ENCODE measurements at regions not wholly inside any gene's neighbourhood (a gene's known extent, or its start where the extent isn't known, plus 50 kb on each side); places are given as distances from the start of the nearest gene placed in this dataset.

GRCh38 chr1:190615818-190616217 lies 138.2 kb upstream of the BRINP3 start:
- H3K27me3 ChIP-seq: no peaks in the 10 kb centered on the region
- intact Hi-C loops (cut with DNase I): no loop called here
- H3K4me3 ChIP-seq: no peak overlapping the region
- no peak for TF ChIP-seq POLR2AphosphoS5 (IDR thresholded peaks at IDR 0.05; ENCODE audit: insufficient read depth in 1 of 2, low read depth in 1 of 2)
- TF ChIP-seq POLR2A (IDR thresholded peaks at IDR 0.05): no peak
- TF ChIP-seq CTCF (IDR thresholded peaks at IDR 0.05): no peak
- H3K4me1 ChIP-seq: no peaks in the 10 kb centered on the region
- H3K27ac ChIP-seq: no peak overlapping the region
- no peaks in the 10 kb centered on the region for H3K9me3 ChIP-seq
- H3K36me3 ChIP-seq: no peaks in the 10 kb centered on the region
- no peak for DNase-seq (ENCODE audit: extremely low spot score in 2 of 2)

GRCh38 chr1:190616235-190616634 lies 138.6 kb upstream of the BRINP3 start:
- Histone ChIP-seq H3K4me3 (no peak overlapping the region), H3K9me3 (no peaks in the 10 kb centered on the region), H3K27ac (no peak overlapping the region), H3K36me3 (no peaks in the 10 kb centered on the region), H3K4me1 (no peaks in the 10 kb centered on the region), H3K27me3 (no peaks in the 10 kb centered on the region)
- TF ChIP-seq POLR2AphosphoS5 (IDR thresholded peaks at IDR 0.05; ENCODE audit: insufficient read depth in 1 of 2, low read depth in 1 of 2) (no peak), CTCF (IDR thresholded peaks at IDR 0.05) (no peak), POLR2A (IDR thresholded peaks at IDR 0.05) (no peak)
- DNase-seq (ENCODE audit: extremely low spot score in 2 of 2): no peak
- intact Hi-C loops (cut with DNase I): no loop called here

GRCh38 chr1:190619724-190620123 lies 142.1 kb upstream of the BRINP3 start:
- H3K36me3 ChIP-seq: no peaks in the 10 kb centered on the region
- intact Hi-C loops (cut with DNase I): no loop called here
- no peak for DNase-seq (ENCODE audit: extremely low spot score in 2 of 2)
- no peaks in the 10 kb centered on the region for H3K9me3 ChIP-seq
- H3K27ac ChIP-seq: no peak overlapping the region
- TF ChIP-seq POLR2A (IDR thresholded peaks at IDR 0.05): no peak
- TF ChIP-seq POLR2AphosphoS5 (IDR thresholded peaks at IDR 0.05; ENCODE audit: insufficient read depth in 1 of 2, low read depth in 1 of 2): no peak
- TF ChIP-seq CTCF (IDR thresholded peaks at IDR 0.05): no peak
- no peaks in the 10 kb centered on the region for H3K27me3 ChIP-seq
- no peak overlapping the region for H3K4me3 ChIP-seq
- H3K4me1 ChIP-seq: no peaks in the 10 kb centered on the region

DNA sequence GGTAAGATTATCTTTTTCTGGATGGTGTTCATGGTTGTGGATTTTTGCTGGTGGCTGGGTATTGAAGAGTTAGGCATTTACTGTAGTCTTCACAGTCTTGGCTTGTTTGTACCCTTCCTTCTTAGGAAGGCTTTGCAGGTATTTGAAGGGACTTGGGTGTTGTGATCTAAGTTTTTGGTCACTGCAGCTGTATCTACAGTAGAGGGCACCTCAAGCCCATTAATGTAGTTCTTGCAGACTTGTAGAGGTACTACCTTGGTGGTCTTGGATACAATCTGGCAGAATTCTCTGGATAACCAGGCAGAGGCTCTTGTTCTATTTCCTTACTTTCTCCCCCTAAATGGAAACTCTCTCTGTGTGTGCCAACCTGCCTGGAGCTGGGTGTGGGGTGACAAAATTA lies 155.8 kb upstream of the BRINP3 start:
- no peaks in the 10 kb centered on the region for H3K9me3 ChIP-seq
- DNase-seq (ENCODE audit: extremely low spot score in 2 of 2): no peak
- H3K27ac ChIP-seq: no peak overlapping the region
- no peaks in the 10 kb centered on the region for H3K4me1 ChIP-seq
- no peak overlapping the region for H3K4me3 ChIP-seq
- H3K36me3 ChIP-seq: no peaks in the 10 kb centered on the region
- intact Hi-C loops (cut with DNase I): no loop called here
- H3K27me3 ChIP-seq: no peaks in the 10 kb centered on the region
- TF ChIP-seq CTCF (IDR thresholded peaks at IDR 0.05): no peak
- no peak for TF ChIP-seq POLR2AphosphoS5 (IDR thresholded peaks at IDR 0.05; ENCODE audit: insufficient read depth in 1 of 2, low read depth in 1 of 2)
- TF ChIP-seq POLR2A (IDR thresholded peaks at IDR 0.05): no peak

- no peaks in the 10 kb centered on the region for H3K27me3 ChIP-seq
- H3K4me3 ChIP-seq: no peak overlapping the region
- DNase-seq (ENCODE audit: extremely low spot score in 2 of 2): no peak
- no peaks in the 10 kb centered on the region for H3K36me3 ChIP-seq
- TF ChIP-seq POLR2AphosphoS5 (IDR thresholded peaks at IDR 0.05; ENCODE audit: insufficient read depth in 1 of 2, low read depth in 1 of 2) (no peak), POLR2A (IDR thresholded peaks at IDR 0.05) (no peak), CTCF (IDR thresholded peaks at IDR 0.05) (no peak)
- intact Hi-C loops (cut with DNase I): no loop called here
- H3K27ac ChIP-seq: no peak overlapping the region
- H3K9me3 ChIP-seq: no peaks in the 10 kb centered on the region
- no peaks in the 10 kb centered on the region for H3K4me1 ChIP-seq
These were observed 156.5 kb upstream of the BRINP3 start for GRCh38 chr1:190634134-190634533.

Data from vagina (tissue), 2 donors.